GM06990 (cell line): ENCODE measurements at regions not wholly inside any gene's neighbourhood (a gene's known extent, or its start where the extent isn't known, plus 50 kb on each side); places are given as distances from the start of the nearest gene placed in this dataset.

Source experiments
- DNase-seq: peaks from one replicate; pipeline ENCODE4 v3.0.0-alpha.2; 2011; ENCODE audit not compliant: insufficient read length; ENCODE audit errors: extremely low read depth
- H3K27me3 ChIP-seq: replicated peaks from 2 replicates; pipeline ENCODE4 v1.6.0; 2011; ENCODE audit warnings: low read length; ENCODE audit not compliant: control insufficient read depth, insufficient read depth
- H3K36me3 ChIP-seq: 2 replicates; pipeline ENCODE4 v1.5.1; 2011; ENCODE audit warnings: low read length; ENCODE audit not compliant: control insufficient read depth, insufficient read depth
- H3K4me3 ChIP-seq: replicated peaks from 2 replicates; pipeline ENCODE4 v1.5.1; 2011; ENCODE audit warnings: low read depth, mild to moderate bottlenecking, control low read depth, low read length
- CTCF ChIP-seq: IDR thresholded peaks from 2 replicates; pipeline ENCODE4 v1.5.1; 2011; ENCODE audit warnings: low read length, control low read depth, mild to moderate bottlenecking, inconsistent platforms; ENCODE audit not compliant: insufficient read depth, poor library complexity, severe bottlenecking

- no peak for TF ChIP-seq CTCF
- DNase-seq: no peak
- Histone ChIP-seq H3K4me3 (no peak overlapping the region), H3K36me3 (no peaks in the 10 kb centered on the region), H3K27me3 (no peaks in the 10 kb centered on the region; the same call in 1 of the 2 replicates)
These were observed 188.4 kb downstream of the MTCL1 start for GRCh38 chr18:8893628-8894231.

GRCh38 chr18:8894823-8895222 is 189.5 kb downstream of the MTCL1 start:
- no peak for TF ChIP-seq CTCF
- Histone ChIP-seq H3K27me3 (no peaks in the 10 kb centered on the region; the same call in 1 of the 2 replicates), H3K36me3 (no peaks in the 10 kb centered on the region), H3K4me3 (no peak overlapping the region)
- no peak for DNase-seq

- Histone ChIP-seq H3K36me3 (no peaks in the 10 kb centered on the region), H3K4me3 (no peak overlapping the region), H3K27me3 (no peaks in the 10 kb centered on the region; the same call in 1 of the 2 replicates)
- no peak for TF ChIP-seq CTCF
- DNase-seq: no peak
These were observed 190.0 kb downstream of the MTCL1 start for GRCh38 chr18:8895341-8895740.

DNA sequence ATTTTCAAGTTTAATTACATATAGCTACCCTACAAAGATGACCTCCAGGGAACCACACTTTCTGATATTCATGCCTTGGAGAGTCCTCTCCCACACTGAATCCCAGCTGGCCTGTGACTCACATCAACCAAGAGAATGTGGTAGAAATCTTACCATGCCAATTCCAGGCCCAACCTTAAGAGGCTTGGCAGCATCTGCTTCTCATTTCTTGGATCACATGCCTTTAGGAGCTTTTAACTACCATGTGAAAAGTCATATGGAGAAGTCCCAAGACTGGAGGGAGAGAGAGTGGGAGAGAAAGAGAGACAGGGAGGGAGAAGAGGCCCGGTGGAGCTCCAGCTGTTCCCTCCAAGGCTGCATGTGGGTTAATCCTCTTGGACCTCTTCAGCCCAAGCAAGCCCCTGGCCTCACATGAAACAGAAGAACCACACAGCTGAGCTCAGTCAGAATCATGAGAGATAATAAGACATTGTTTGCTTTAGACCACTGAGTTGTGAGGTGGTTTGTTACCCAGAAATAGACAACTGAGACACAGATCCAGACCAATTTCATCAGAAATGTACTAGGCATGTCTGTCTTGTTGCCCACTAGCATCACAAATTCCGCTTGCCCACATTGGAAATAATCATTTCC is 190.7 kb downstream of the MTCL1 start:
- no peak for TF ChIP-seq CTCF
- no peak for DNase-seq

DNA sequence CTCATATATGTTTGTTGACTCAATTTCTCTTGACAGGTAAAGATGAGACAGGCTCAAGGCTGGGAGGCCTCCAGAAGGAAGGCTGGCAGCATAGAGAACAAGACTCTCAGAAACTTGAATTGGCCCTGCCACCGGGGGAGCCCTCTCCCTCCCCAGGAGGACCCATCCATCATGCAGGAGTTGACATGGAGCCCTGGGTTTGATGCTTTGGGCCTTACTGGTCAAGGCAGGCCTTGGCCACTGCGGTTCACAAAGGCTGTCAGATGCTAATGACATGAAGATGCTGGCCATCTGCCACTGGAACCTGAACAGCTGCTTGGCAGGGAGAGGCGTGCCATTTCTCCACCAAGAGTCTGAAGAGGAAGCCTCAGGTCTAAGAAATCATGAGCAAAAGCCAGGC is 193.6 kb downstream of the MTCL1 start:
- H3K4me3 ChIP-seq: no peak overlapping the region
- DNase-seq: no peak
- no peaks in the 10 kb centered on the region; the same call in 1 of the 2 replicates for H3K27me3 ChIP-seq
- no peaks in the 10 kb centered on the region for H3K36me3 ChIP-seq
- no peak for TF ChIP-seq CTCF

More for the DNA sequence above, 190.7 kb downstream of the MTCL1 start:
- Histone ChIP-seq H3K4me3 (no peak overlapping the region), H3K27me3 (no peaks in the 10 kb centered on the region; the same call in 1 of the 2 replicates), H3K36me3 (no peaks in the 10 kb centered on the region)

GRCh38 chr18:8900552-8900951 is 195.2 kb downstream of the MTCL1 start:
- no peak for DNase-seq
- H3K36me3 ChIP-seq: no peaks in the 10 kb centered on the region
- H3K27me3 ChIP-seq: no peaks in the 10 kb centered on the region; the same call in 1 of the 2 replicates
- H3K4me3 ChIP-seq: no peak overlapping the region
- TF ChIP-seq CTCF: no peak
